Astrocyte of the spinal cord (primary cell): ENCODE measurements at regions not wholly inside any gene's neighbourhood (a gene's known extent, or its start where the extent isn't known, plus 50 kb on each side); places are given as distances from the start of the nearest gene placed in this dataset.

Experiments used
- DNase-seq: peaks from one replicate; pipeline ENCODE4 v3.0.0; 2011; ENCODE audit warnings: low read depth, low spot score
- H3K4me3 ChIP-seq: 2 replicates; pipeline ENCODE4 v1.5.1; 2011; ENCODE audit warnings: low read depth, mild to moderate bottlenecking, low read length, moderate library complexity
- in situ Hi-C: cut with HindIII; loops from 2 replicates; pipeline ENCODE4 v1.10.0; 2017; ENCODE audit warnings: low sequenced_read_pairs
- TF ChIP-seq, protein P1 (sequence below): IDR thresholded peaks from 2 replicates; pipeline ENCODE4 v1.5.1; 2012; ENCODE audit warnings: low read depth, mild to moderate bottlenecking, low read length, inconsistent platforms

DNA sequence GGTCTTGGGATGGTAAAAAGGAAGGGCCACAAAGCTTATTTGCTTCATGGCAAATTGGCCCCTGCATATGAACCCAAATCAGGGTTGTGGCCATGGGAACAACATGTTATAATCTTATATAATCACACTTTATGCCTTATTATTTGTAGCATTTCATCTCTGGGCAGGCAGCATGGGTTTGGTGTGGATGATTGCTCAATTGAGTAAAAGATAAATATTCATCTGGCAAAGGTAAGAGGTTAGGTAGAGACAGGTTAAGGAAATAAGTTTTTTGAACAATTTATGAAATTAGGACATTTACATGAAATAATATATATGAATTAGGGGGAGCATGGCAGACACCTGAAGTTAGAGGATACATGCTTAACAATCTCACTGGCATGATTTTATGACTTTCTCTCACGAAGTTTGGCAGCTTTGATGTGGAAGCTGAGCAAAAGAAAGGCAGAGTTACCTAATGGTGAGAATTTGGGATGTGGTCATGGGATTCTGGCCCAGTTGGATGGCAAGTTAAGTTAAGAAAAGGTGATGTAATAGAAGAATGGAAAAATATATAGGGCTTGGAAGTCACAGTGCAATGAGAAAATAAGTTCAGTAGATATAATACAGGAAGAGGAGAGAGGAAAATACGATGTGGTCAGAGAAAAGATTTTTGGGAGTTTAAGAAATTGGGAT, 88.1 kb upstream of the FAM3C start:
- TF ChIP-seq, protein P1, sequence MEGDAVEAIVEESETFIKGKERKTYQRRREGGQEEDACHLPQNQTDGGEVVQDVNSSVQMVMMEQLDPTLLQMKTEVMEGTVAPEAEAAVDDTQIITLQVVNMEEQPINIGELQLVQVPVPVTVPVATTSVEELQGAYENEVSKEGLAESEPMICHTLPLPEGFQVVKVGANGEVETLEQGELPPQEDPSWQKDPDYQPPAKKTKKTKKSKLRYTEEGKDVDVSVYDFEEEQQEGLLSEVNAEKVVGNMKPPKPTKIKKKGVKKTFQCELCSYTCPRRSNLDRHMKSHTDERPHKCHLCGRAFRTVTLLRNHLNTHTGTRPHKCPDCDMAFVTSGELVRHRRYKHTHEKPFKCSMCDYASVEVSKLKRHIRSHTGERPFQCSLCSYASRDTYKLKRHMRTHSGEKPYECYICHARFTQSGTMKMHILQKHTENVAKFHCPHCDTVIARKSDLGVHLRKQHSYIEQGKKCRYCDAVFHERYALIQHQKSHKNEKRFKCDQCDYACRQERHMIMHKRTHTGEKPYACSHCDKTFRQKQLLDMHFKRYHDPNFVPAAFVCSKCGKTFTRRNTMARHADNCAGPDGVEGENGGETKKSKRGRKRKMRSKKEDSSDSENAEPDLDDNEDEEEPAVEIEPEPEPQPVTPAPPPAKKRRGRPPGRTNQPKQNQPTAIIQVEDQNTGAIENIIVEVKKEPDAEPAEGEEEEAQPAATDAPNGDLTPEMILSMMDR, result no peak
- in situ Hi-C loops, result no loop called here
- no peak for DNase-seq

DNA sequence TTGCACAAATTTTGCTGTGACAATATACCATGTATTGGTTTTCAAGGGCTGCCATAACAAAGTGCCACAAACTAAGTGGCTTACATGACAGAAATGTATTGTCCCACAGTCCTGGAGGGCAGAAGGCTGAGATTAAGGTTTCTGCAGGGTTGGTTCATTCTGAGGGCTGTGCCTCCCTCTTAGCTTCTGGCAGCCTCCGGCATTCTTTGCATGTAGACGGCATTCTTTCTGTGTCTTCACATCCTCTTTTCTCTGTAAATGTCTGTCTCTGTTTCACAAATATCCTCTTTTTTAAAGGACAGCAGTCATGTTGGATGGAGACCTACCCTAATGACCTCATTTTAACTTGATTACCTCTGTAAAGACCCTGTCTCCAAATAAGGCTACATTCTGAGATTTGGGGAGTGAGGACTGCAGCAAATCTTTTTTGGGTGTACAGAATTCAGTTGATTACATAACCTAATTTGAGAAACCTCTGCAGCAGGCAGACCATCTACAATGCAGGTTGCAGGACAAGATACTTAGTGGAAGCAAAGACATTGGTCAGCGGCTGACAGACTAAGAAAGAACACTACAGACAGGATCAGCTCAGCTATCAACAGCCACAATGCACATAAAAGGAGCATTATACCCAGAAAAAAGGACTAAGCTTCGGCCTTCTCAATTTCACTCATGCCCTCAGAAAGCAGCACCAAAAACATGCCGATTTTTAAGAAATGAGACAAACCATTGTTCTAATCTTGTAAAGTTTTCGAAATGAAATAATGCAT, 84.6 kb upstream of the FAM3C start:
- DNase-seq, result no peak
- in situ Hi-C loops, result no loop called here
- H3K4me3 ChIP-seq, result no peak overlapping the region
- TF ChIP-seq, protein P1, result no peak

More for the DNA sequence above, 88.1 kb upstream of the FAM3C start:
- H3K4me3 ChIP-seq, result no peak overlapping the region

DNA sequence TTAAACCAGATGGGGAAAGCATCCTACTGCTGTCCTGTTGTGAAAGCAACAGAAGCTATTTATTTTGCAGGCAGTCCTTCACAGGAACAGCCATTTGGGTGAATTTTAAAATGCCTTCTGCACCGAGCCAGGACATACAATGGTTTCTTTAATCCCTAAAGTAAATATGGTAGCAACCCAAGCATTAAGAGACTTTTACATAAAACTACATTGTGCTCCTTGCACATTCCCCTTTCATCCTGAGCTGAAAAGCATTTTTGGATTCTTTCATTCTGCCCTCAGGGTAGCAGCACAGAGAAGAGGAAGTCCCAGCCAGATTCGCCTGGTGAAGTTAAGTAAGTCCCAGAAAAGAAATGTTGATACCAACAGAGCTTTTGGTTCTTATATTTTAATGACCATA, 84.0 kb upstream of the FAM3C start:
- TF ChIP-seq, protein P1, result no peak
- no peak overlapping the region for H3K4me3 ChIP-seq
- DNase-seq, result no peak
- in situ Hi-C loops, result no loop called here

DNA sequence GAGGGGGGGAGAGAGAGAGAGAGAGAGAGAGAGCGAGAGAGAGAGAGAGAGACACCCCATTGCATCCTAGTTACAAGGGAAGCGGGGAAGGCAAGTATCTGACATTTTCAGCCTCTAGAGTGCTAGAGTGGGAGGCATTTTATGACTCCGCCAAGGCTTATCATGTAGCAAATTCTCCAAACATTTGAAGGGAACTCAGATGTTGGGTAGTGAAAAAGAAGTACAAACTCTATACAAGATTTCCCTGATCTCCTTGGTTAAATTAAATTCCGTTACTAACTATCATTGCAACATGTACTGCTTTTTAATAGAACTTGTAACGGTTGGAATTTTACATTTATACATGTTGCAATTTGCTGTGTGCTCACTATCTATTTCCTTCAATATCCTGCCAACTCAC, 83.4 kb upstream of the FAM3C start:
- H3K4me3 ChIP-seq, result no peak overlapping the region
- in situ Hi-C loops, result no loop called here
- DNase-seq, result no peak
- TF ChIP-seq, protein P1, result no peak

DNA sequence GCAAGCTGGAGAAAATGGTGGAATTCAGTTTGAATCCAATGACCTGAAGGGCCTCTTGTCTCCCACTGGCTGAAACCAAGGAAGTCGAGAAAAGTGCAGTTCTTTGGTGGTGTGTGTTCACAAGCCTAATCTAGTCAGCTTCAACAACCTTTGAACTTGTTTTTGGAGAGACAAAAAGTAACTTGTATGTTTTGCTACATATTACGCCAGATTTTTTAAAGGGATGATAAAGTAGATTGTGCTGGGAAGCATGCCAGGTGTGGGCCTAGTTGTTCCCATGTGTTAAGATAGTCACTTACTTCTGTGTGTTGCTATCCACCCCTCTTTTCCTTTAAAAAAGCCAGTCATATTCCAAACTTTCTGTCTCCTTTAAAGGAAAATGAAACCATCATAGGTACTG, 79.7 kb upstream of the FAM3C start:
- DNase-seq, result no peak
- TF ChIP-seq, protein P1, result no peak
- H3K4me3 ChIP-seq, result no peak overlapping the region
- in situ Hi-C loops, result no loop called here

DNA sequence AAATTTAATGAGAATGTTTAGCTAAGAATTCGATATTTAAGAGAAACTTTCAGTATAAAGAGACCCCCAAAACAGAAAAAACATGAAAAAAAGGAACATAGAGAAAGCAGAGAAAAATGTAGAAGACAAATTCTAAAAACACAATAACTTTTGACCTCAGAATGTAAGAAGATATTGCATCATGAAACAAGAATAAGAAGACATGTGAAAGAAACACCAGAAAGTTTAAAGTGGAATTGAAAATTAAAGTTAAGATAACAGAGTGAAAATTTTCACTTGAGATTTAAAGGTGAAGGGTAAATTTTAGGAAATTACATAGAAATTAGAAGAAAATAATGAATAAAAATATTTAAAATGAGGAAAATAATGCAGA, 78.2 kb upstream of the FAM3C start:
- no peak overlapping the region for H3K4me3 ChIP-seq
- DNase-seq, result no peak
- in situ Hi-C loops, result no loop called here
- TF ChIP-seq, protein P1, result no peak
